Omental fat pad (tissue), 3 donors: ENCODE measurements at regions not wholly inside any gene's neighbourhood (a gene's known extent, or its start where the extent isn't known, plus 50 kb on each side); places are given as distances from the start of the nearest gene placed in this dataset.

Source experiments
- ATAC-seq: fragments of 150-250 bp; one replicate; pipeline ENCODE4 v1.9.1; 2016; ENCODE audit warnings: mild to moderate bottlenecking, moderate library complexity; ENCODE audit not compliant: low FRiP score
- DNase-seq: peaks from one replicate; pipeline ENCODE4 v3.0.0-alpha.2; 2019; ENCODE audit warnings: low spot score
- CTCF ChIP-seq, 3 donors: fragments of 450-650 bp; IDR thresholded peaks; one replicate each; pipeline ENCODE4 v1.5.1; 2016 to 2017; ENCODE audit warnings: antibody characterized with exemption in 3 of 3, mild to moderate bottlenecking in 3 of 3, moderate library complexity in 2 of 3

GRCh38 chr11:134586726-134587125 is 174.7 kb upstream of the B3GAT1 start:
- TF ChIP-seq CTCF (IDR thresholded peaks at IDR 0.05), result no peak
- DNase-seq (no peak), ATAC-seq (no peak)

GRCh38 chr11:134585666-134586610 is 173.9 kb upstream of the B3GAT1 start:
- ATAC-seq (no peak), DNase-seq (no peak)
- no peak for TF ChIP-seq CTCF (IDR thresholded peaks at IDR 0.05)

GRCh38 chr11:134584706-134585445 is 172.8 kb upstream of the B3GAT1 start:
- ATAC-seq (no peak), DNase-seq (no peak)
- TF ChIP-seq CTCF (IDR thresholded peaks at IDR 0.05), result no peak

- ATAC-seq (no peak), DNase-seq (no peak)
- TF ChIP-seq CTCF (IDR thresholded peaks at IDR 0.05), result no peak
These were observed 172.0 kb upstream of the B3GAT1 start for GRCh38 chr11:134584001-134584561.

GRCh38 chr11:134583397-134583990 is 171.5 kb upstream of the B3GAT1 start:
- DNase-seq (no peak), ATAC-seq (no peak)
- TF ChIP-seq CTCF (IDR thresholded peaks at IDR 0.05), result no peak

GRCh38 chr11:134582770-134583095 is 170.7 kb upstream of the B3GAT1 start:
- TF ChIP-seq CTCF (IDR thresholded peaks at IDR 0.05), result no peak
- no peak for ATAC-seq
- DNase-seq, result no peak
